Activated CD8-positive, alpha-beta memory T cell treated with anti-CD3 and anti-CD28 coated beads for 4 hours (primary cell): ENCODE measurements at regions not wholly inside any gene's neighbourhood (a gene's known extent, or its start where the extent isn't known, plus 50 kb on each side); places are given as distances from the start of the nearest gene placed in this dataset.

ENCODE experiments used
- DNase-seq, 2 donors: peaks; one replicate each; pipeline ENCODE4 v3.0.0-alpha.2; 2020; ENCODE audit warnings: low read depth in 2 of 2

GRCh38 chr9:21668516-21668915, 133.9 kb upstream of the MTAP start:
- DNase-seq, result no peak

- DNase-seq, result no peak
These were observed 132.7 kb upstream of the MTAP start for GRCh38 chr9:21669701-21670100.

- no peak for DNase-seq
These were observed 132.1 kb upstream of the MTAP start for GRCh38 chr9:21670374-21670773.

GRCh38 chr9:21672140-21672539, 130.3 kb upstream of the MTAP start:
- DNase-seq, result no peak

DNA sequence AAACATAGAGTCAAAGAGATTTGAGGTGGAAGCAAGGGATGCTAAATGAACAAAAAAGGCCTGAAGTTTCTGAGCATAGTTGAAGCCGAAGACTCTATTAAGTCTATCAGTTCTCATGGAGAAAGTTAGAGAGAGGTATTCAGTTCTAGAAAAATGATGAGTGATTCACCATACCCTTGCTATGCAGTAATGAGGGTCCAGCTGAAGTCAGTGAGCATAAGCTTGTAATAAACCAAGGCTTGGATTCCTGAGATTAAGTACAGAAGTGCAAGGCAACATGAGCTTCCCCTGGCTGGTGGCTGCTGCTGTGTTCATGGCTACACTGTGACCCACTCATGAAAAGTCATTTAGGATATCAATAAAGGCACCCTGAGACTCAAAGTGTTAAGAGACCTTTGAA, 129.7 kb upstream of the MTAP start:
- no peak for DNase-seq

- no peak for DNase-seq
These were observed 127.5 kb upstream of the MTAP start for GRCh38 chr9:21674894-21675293.

GRCh38 chr9:21677387-21677786, 125.0 kb upstream of the MTAP start:
- no peak for DNase-seq

DNA sequence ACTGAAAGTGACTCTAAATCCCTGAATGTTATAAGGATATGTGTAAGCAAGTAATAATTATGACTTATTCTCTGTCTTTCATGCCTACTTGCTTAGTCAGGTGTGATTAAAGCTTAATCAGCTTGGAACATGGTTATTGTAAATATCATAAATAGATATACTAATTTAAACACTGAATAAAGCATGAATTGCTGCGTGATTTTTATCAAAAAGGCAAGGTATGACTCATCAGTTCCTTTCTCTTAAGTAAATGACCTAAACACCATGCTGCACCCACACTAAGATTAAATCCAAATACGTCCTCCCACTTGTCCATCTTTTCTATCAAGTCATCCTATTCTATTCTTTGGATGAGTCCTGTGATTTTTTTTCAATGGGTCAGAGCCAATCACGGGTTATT, 124.6 kb upstream of the MTAP start:
- DNase-seq, result no peak

GRCh38 chr9:21679432-21679831, 123.0 kb upstream of the MTAP start:
- DNase-seq, result no peak

DNA sequence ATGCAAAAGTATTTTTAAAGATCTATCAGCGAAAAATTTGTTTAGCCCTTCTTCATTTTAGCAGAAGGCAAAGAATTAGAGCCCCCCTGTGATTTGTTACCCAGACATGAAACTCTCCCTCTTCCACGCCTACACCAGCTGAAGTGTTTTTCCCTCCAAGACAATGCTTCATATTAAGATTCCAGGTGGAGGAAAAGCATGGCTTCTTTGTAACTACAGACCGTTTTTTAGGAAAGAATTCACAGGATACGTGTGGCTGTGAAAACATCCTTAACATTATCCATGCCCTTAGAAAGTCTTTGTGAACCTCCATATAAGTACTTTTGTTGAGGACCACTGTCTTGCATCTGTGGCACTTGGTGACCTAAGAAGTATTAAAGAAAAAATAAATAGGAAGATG, 121.8 kb upstream of the MTAP start:
- DNase-seq, result no peak

DNA sequence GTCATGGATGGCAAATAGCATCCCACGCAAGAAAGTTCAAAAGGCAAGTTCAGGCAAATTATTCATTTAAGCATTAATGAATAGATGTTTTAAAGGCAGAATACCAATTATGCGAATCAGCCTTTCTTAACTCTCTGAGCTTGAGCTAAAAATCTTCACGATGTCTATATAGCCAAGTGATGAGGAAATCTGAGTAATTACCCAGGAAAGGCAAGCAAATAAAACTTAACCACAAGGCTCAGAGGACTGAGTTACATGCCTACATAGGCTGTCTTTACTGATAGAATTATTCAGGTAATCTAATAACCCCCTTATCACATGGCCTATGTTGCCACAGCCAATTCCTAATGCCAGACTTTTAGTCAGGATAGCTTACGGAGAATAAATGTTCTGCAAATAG, 120.8 kb upstream of the MTAP start:
- no peak for DNase-seq

- DNase-seq, result no peak
These were observed 120.1 kb upstream of the MTAP start for GRCh38 chr9:21682381-21682780.

- DNase-seq, result no peak
These were observed 119.5 kb upstream of the MTAP start for GRCh38 chr9:21682981-21683380.

- DNase-seq, result no peak
These were observed 118.8 kb upstream of the MTAP start for GRCh38 chr9:21683484-21684175.

DNA sequence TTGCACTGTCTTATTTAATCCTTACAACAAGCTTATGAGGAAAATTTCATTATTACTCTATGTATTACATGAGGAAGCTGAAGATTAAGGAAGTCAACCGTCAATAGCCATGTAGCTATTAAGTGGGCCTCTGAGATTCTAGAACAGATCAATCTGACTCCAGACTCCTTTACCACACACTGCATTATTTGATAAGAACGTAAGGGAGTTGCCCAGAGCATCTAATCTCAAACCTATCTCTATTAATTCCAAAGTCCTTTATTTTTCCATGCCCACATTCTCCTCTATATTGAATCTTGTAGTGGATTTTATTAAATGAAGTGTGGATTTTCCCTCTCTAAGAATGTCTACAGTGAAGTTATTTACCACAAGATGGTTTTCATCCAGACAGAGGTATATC, 118.2 kb upstream of the MTAP start:
- no peak for DNase-seq

DNA sequence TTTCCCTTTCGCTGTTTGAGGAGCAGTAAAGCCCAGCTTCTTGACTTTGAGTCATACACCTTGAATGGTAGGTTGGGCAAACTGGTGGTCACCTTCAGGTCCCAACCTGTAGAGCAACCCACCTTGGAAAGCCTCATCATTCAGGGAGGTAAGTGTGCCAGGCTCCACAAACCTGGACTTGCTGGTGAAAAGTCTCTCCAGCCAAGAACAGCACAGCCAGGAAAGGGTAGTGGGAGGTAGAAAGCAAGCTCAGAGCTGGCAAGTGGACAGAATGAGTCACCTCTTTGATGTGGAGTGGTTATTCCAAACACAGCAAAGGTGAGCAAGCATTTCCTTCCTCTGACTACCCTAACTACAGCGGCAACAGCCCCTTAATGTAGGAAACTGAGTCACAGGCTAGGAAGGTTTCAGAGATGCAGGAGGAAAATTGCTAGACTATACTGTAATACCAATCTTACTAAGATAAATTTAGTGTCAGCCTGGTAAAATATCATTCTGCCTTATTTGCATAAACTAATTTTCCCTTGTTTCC, 117.5 kb upstream of the MTAP start:
- DNase-seq, result peak; percentile 15 to 28

DNA sequence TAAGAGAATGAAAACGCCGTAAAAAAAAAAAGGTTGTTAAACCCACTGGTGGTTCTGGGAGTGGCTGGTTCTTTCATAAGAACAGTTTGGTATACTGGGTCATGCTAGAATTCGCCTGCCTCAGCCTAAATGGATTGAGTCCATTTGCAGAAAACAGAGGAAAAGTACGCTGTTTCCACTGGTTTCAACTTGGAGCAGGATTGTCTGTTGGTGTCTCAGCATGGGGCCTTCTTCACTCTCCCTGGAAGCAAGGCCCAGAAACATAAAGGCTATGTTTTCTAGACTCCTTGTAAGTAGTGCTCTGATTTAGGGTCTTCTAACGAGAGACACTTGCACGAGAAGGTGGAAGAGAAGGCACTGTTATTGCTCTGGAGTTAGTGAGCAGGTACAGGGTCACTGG, 116.9 kb upstream of the MTAP start:
- no peak for DNase-seq

DNA sequence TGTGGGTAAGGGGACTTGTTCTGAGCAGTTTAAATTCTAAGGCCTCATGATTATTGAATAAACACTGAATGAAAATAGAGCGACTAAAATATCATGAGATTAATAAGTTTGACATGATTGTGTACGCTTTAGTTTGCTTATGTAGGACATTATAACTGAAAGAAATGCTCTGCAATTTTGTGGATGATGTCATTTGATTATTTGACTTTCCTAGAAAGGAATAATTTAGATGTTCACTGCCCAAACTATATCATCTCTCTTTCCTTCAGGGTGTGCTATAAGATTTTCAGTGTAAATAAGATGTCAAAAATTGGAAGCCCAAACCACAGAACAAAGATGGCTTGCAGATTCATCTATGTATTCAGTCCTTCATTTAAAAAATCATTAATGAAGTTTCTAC, 115.7 kb upstream of the MTAP start:
- DNase-seq, result no peak

- DNase-seq, result no peak
These were observed 115.1 kb upstream of the MTAP start for GRCh38 chr9:21687351-21687750.

DNA sequence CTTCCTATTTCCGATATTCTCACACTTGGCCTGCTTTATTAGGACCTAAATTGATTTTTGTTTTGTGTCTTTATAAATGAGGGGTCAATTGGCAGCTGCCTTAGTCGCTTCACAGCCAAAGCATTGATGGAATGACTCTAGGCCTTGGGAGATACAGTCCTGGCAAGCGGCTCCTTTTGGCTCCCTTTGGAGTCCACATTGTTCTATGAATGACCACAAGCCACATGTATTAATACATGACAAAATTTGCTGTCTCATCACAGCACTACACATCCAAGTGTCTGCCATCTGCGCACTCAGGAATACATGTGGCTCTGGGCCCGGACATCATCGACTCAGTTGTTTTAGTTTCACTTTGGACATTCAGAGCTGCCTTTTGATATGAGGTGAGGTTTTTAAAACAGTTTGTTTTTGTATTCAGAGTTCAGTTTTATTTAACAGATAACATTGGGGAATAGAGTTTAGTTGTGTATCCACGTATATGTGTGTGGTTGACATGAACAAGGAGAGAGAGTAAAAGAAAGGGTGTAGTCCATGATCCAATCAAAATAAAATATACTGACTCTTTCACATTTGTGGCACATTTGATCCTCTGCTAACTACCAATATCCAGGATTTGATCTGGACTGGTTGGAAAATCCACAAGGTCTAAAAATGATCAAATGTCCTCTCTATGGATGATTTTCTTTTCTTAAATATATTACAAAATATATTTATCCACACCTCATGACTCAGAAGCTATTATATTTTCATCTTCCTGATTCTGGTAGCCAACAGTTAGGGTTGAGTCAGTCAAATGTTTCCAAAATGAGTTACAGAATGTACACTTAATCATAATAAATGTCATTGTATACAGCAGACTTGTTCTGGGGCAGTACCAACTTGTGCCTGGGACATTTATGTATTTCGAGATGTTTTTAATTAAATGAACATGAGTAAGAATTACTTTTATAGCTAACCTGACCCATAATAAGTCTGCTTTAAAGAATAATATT, 114.0 kb upstream of the MTAP start:
- DNase-seq, result no peak

- no peak for DNase-seq
These were observed 112.6 kb upstream of the MTAP start for GRCh38 chr9:21689854-21690253.

GRCh38 chr9:21690561-21690960, 111.9 kb upstream of the MTAP start:
- DNase-seq, result no peak

GRCh38 chr9:21692390-21692789, 110.0 kb upstream of the MTAP start:
- no peak for DNase-seq
